HepG2 (cell line): ENCODE measurements at regions not wholly inside any gene's neighbourhood (a gene's known extent, or its start where the extent isn't known, plus 50 kb on each side); places are given as distances from the start of the nearest gene placed in this dataset.

ENCODE experiments used
- ADNP ChIP-seq: sonication (generic); formaldehyde crosslinking; IDR thresholded peaks from 2 replicates; pipeline ENCODE4 v1.4.0; 2020; ENCODE audit warnings: missing genetic modification reagents
- FOSL1 ChIP-seq: sonication (generic); formaldehyde crosslinking; IDR thresholded peaks from 2 replicates; pipeline ENCODE4 v1.9.0; 2021; ENCODE audit warnings: missing genetic modification reagents, borderline replicate concordance
- HDAC2 ChIP-seq: sonication (generic); formaldehyde crosslinking; IDR thresholded peaks from 2 replicates; pipeline ENCODE4 v1.4.0; 2020; ENCODE audit warnings: missing genetic modification reagents
- MAFK ChIP-seq, 2 experiments: IDR thresholded peaks in 1 of 2; conservative IDR thresholded peaks in 1 of 2; 2 replicates each; pipeline ENCODE4 v1.6.1; 2011; ENCODE audit warnings: improper control_type of control experiment in 2 of 2, low read length in 2 of 2
- MED8 ChIP-seq: sonication (generic); formaldehyde crosslinking; IDR thresholded peaks from 2 replicates; pipeline ENCODE4 v1.8.1; 2023; ENCODE audit warnings: mild to moderate bottlenecking, missing genetic modification reagents; ENCODE audit not compliant: insufficient replicate concordance
- NCOA5 ChIP-seq: sonication (generic); formaldehyde crosslinking; IDR thresholded peaks from 2 replicates; pipeline ENCODE4 v1.4.0; 2020; ENCODE audit warnings: missing genetic modification reagents
- TAF1 ChIP-seq: sonication (generic); formaldehyde crosslinking; IDR thresholded peaks from 2 replicates; pipeline ENCODE4 v1.4.0; 2020; ENCODE audit warnings: missing genetic modification reagents
- YY1 ChIP-seq: IDR thresholded peaks from 2 replicates; pipeline ENCODE4 v1.6.1; 2011; ENCODE audit warnings: low read length, low read depth, moderate library complexity, mild to moderate bottlenecking; ENCODE audit not compliant: insufficient read depth, insufficient replicate concordance
- ZKSCAN8 ChIP-seq: IDR thresholded peaks from 2 replicates; pipeline ENCODE4 v1.6.1; 2016; ENCODE audit warnings: borderline replicate concordance, missing genetic modification reagents, missing compliant biosample characterization
- ZNF101 ChIP-seq: sonication (generic); formaldehyde crosslinking; IDR thresholded peaks from 2 replicates; pipeline ENCODE4 v1.4.0; 2020; ENCODE audit warnings: mild to moderate bottlenecking, low read depth, missing genetic modification reagents, borderline replicate concordance
- ZNF749 ChIP-seq: sonication (generic); formaldehyde crosslinking; IDR thresholded peaks from 2 replicates; pipeline ENCODE4 v1.8.0; 2022; ENCODE audit warnings: mild to moderate bottlenecking, missing genetic modification reagents, moderate library complexity, borderline replicate concordance
- ZNF775 ChIP-seq: sonication (generic); formaldehyde crosslinking; IDR thresholded peaks from 2 replicates; pipeline ENCODE4 v1.4.0; 2020; ENCODE audit warnings: missing genetic modification reagents, mild to moderate bottlenecking, moderate library complexity, borderline replicate concordance
- TF ChIP-seq, protein P1 (sequence below): sonication (generic); formaldehyde crosslinking; IDR thresholded peaks from 2 replicates; pipeline ENCODE4 v1.5.0; 2020; ENCODE audit warnings: mild to moderate bottlenecking, missing genetic modification reagents, moderate library complexity

DNA sequence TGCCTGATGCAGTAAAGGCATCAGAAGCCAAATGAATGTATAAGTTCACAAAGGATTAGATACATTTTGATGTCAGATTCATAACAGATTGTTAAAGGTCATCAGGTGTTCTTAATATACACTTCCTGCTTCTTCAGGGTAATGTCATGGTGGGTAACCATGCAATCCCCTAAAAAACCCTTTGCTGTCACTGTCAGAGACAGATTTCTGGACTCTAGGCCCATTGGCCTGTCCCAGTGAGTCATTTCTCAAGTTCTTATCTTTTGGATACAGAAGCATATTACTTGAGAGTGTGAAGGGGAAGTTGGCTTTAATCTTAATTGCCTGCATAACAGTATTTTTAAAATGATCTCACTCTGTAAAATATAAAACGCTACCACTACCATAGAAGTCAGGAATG, 895.6 kb upstream of the MAP3K7 start:
- TF ChIP-seq YY1 (no peak), ZNF775 (CRISPR knock-in tag) (no peak), ZKSCAN8 (CRISPR knock-in tag) (no peak), MED8 (CRISPR knock-in tag) (no peak), ADNP (CRISPR knock-in tag) (no peak), HDAC2 (no peak), TAF1 (CRISPR knock-in tag) (no peak), NCOA5 (CRISPR knock-in tag) (no peak), ZNF749 (CRISPR knock-in tag) (no peak), ZNF101 (CRISPR knock-in tag) (no peak), MAFK (conservative IDR thresholded peaks at IDR 0.05 in 1 of 2, IDR thresholded peaks at IDR 0.05 in 1 of 2; ENCODE audit: low read length in 2 of 2) (no peak), FOSL1 (CRISPR knock-in tag) (no peak)
- TF ChIP-seq, protein P1, sequence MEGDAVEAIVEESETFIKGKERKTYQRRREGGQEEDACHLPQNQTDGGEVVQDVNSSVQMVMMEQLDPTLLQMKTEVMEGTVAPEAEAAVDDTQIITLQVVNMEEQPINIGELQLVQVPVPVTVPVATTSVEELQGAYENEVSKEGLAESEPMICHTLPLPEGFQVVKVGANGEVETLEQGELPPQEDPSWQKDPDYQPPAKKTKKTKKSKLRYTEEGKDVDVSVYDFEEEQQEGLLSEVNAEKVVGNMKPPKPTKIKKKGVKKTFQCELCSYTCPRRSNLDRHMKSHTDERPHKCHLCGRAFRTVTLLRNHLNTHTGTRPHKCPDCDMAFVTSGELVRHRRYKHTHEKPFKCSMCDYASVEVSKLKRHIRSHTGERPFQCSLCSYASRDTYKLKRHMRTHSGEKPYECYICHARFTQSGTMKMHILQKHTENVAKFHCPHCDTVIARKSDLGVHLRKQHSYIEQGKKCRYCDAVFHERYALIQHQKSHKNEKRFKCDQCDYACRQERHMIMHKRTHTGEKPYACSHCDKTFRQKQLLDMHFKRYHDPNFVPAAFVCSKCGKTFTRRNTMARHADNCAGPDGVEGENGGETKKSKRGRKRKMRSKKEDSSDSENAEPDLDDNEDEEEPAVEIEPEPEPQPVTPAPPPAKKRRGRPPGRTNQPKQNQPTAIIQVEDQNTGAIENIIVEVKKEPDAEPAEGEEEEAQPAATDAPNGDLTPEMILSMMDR (CRISPR knock-in tag) = no peak
